ENCODE measurements at regions not wholly inside any gene's neighbourhood (a gene's known extent, or its start where the extent isn't known, plus 50 kb on each side); places are given as distances from the start of the nearest gene placed in this dataset.

DNA sequence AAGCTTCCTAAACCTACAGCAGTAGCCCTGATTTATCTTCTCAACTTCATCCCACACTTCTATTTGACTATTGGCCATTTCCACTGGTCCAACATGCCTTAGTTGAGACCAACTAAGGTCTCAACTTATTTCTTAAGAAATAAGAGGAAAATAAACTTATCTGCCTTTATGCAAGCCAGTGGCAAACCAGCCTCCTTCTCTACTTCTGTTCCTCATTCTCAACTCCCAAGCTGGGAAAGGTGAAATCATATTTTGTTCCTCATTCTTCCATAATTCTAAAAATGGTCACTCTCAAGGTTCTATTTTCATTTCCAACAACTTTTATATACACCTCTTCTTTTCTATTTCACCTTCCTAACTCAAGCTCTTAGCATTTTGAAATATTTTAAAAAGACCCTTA lies 149.6 kb upstream of the C9orf72 start (continued):
- TF ChIP-seq ZNF274 (IDR thresholded peaks at IDR 0.05; ENCODE audit: borderline replicate concordance, extremely low read depth, low read length) (no peak), EZH2 (IDR thresholded peaks at IDR 0.05; ENCODE audit: low read depth, low read length, severe bottlenecking) (no peak), TEAD4 (IDR thresholded peaks at IDR 0.05; ENCODE audit: low read depth, low read length) (no peak)
- TF ChIP-seq, protein P1, sequence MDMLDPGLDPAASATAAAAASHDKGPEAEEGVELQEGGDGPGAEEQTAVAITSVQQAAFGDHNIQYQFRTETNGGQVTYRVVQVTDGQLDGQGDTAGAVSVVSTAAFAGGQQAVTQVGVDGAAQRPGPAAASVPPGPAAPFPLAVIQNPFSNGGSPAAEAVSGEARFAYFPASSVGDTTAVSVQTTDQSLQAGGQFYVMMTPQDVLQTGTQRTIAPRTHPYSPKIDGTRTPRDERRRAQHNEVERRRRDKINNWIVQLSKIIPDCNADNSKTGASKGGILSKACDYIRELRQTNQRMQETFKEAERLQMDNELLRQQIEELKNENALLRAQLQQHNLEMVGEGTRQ (IDR thresholded peaks at IDR 0.05; ENCODE audit: low read length), result no peak
